ENCODE measurements at regions not wholly inside any gene's neighbourhood (a gene's known extent, or its start where the extent isn't known, plus 50 kb on each side); places are given as distances from the start of the nearest gene placed in this dataset.
A peak's percentile ranks its signal among the peaks of the same experiment; 100 is the strongest.

- no peak overlapping the region for H2AFZ ChIP-seq (ENCODE audit: low read depth, low read length)
- no peak overlapping the region for H3K4me3 ChIP-seq (ENCODE audit: low read depth in 1 of 2, low read length in 2 of 2)
- TF ChIP-seq CTCF (IDR thresholded peaks at IDR 0.05; ENCODE audit: borderline replicate concordance, extremely low read depth, low read length, poor library complexity, severe bottlenecking) (no peak), EZH2 (IDR thresholded peaks at IDR 0.05; ENCODE audit: borderline replicate concordance, low read depth, low read length, severe bottlenecking) (no peak)
- peaks cover 10% of the 10 kb centered on the region; the same call in 1 of the 2 replicates for H4K20me1 ChIP-seq (ENCODE audit: insufficient read depth, low read length)
- no peak overlapping the region for H3K27ac ChIP-seq (ENCODE audit: low read length)
- H3K4me2 ChIP-seq (ENCODE audit: insufficient read depth, low read length) = no peak overlapping the region
- no peaks in the 10 kb centered on the region for H3K9me3 ChIP-seq (ENCODE audit: insufficient read depth, low read length, severe bottlenecking)
- H3K79me2 ChIP-seq (ENCODE audit: insufficient read depth, low read length) = peaks cover 41% of the 10 kb centered on the region
- DNase-seq (no peak), ATAC-seq (ENCODE audit: insufficient read depth, low read depth) (no peak)
- H3K27me3 ChIP-seq (ENCODE audit: insufficient read depth, low read length, poor library complexity) = no peaks in the 10 kb centered on the region
- no peak overlapping the region for H3K9ac ChIP-seq (ENCODE audit: low read depth, low read length)
- H3K36me3 ChIP-seq (ENCODE audit: insufficient read depth, low read length) = no peaks in the 10 kb centered on the region
- H3K4me1 ChIP-seq (ENCODE audit: insufficient read depth, low read length) = peaks cover 8% of the 10 kb centered on the region; the same call in 1 of the 2 replicates
Measured at GRCh38 chr13:109480011-109480955, 306.1 kb downstream of the IRS2 start.

GRCh38 chr13:109479534-109479933 lies 306.8 kb downstream of the IRS2 start:
- no peak overlapping the region for H3K27ac ChIP-seq (ENCODE audit: low read length)
- no peak overlapping the region for H3K4me3 ChIP-seq (ENCODE audit: low read depth in 1 of 2, low read length in 2 of 2)
- H3K9ac ChIP-seq (ENCODE audit: low read depth, low read length) = no peak overlapping the region

GRCh38 chr13:109476001-109476400 lies 310.4 kb downstream of the IRS2 start:
- Histone ChIP-seq H3K9me3 (ENCODE audit: insufficient read depth, low read length, severe bottlenecking) (no peaks in the 10 kb centered on the region), H3K9ac (ENCODE audit: low read depth, low read length) (no peak overlapping the region), H3K4me2 (ENCODE audit: insufficient read depth, low read length) (no peak overlapping the region), H3K27ac (ENCODE audit: low read length) (no peak overlapping the region), H3K79me2 (ENCODE audit: insufficient read depth, low read length) (peaks cover 22% of the 10 kb centered on the region), H3K27me3 (ENCODE audit: insufficient read depth, low read length, poor library complexity) (no peaks in the 10 kb centered on the region), H3K4me3 (ENCODE audit: low read depth in 1 of 2, low read length in 2 of 2) (no peak overlapping the region), H3K36me3 (ENCODE audit: insufficient read depth, low read length) (no peaks in the 10 kb centered on the region), H4K20me1 (ENCODE audit: insufficient read depth, low read length) (0 out of 2 replicates have a peak, but pooled peaks cover 1% of the 10 kb centered on the region), H2AFZ (ENCODE audit: low read depth, low read length) (no peak overlapping the region), H3K4me1 (ENCODE audit: insufficient read depth, low read length) (no peaks in the 10 kb centered on the region)
- no peak for ATAC-seq (ENCODE audit: insufficient read depth, low read depth)
- DNase-seq = no peak
- TF ChIP-seq EZH2 (IDR thresholded peaks at IDR 0.05; ENCODE audit: borderline replicate concordance, low read depth, low read length, severe bottlenecking) (no peak), CTCF (IDR thresholded peaks at IDR 0.05; ENCODE audit: borderline replicate concordance, extremely low read depth, low read length, poor library complexity, severe bottlenecking) (no peak)

More at GRCh38 chr13:109479534-109479933, 306.8 kb downstream of the IRS2 start:
- Histone ChIP-seq H3K79me2 (ENCODE audit: insufficient read depth, low read length) (peaks cover 41% of the 10 kb centered on the region), H3K27me3 (ENCODE audit: insufficient read depth, low read length, poor library complexity) (no peaks in the 10 kb centered on the region), H3K4me2 (ENCODE audit: insufficient read depth, low read length) (no peak overlapping the region), H3K36me3 (ENCODE audit: insufficient read depth, low read length) (no peaks in the 10 kb centered on the region), H4K20me1 (ENCODE audit: insufficient read depth, low read length) (peaks cover 10% of the 10 kb centered on the region; the same call in 1 of the 2 replicates), H3K4me1 (ENCODE audit: insufficient read depth, low read length) (peaks cover 8% of the 10 kb centered on the region; the same call in 1 of the 2 replicates), H3K9me3 (ENCODE audit: insufficient read depth, low read length, severe bottlenecking) (no peaks in the 10 kb centered on the region), H2AFZ (ENCODE audit: low read depth, low read length) (no peak overlapping the region)
- no peak for DNase-seq
- no peak for TF ChIP-seq EZH2 (IDR thresholded peaks at IDR 0.05; ENCODE audit: borderline replicate concordance, low read depth, low read length, severe bottlenecking)
- no peak for TF ChIP-seq CTCF (IDR thresholded peaks at IDR 0.05; ENCODE audit: borderline replicate concordance, extremely low read depth, low read length, poor library complexity, severe bottlenecking)
- peak; percentile 57; the same call in 2 of the 3 replicates for ATAC-seq (ENCODE audit: insufficient read depth, low read depth)

Data from DND-41 (cell line).